B cell (primary cell): ENCODE measurements at regions not wholly inside any gene's neighbourhood (a gene's known extent, or its start where the extent isn't known, plus 50 kb on each side); places are given as distances from the start of the nearest gene placed in this dataset.

Experiments used
- ATAC-seq: fragments of 200-7000 bp; cut with Tn5 transposase; one replicate; pipeline ENCODE4 v1.10.0; 2021; ENCODE audit warnings: low read depth, mild to moderate bottlenecking, moderate number of reproducible peaks, moderate library complexity
- CTCF ChIA-PET: fragments of 350-600 bp; sonication (Branson Sonifier 250); formaldehyde crosslinking; loops from one replicate; lab custom pipeline; 2021; ENCODE audit warnings: antibody characterized with exemption, inconsistent platforms; lab: Charles Lee
- POLR2A ChIA-PET: fragments of 350-600 bp; sonication (Branson Sonifier 250); formaldehyde crosslinking; loops from one replicate; lab custom pipeline; 2021; ENCODE audit warnings: antibody characterized with exemption; lab: Charles Lee
- DNase-seq: peaks from one replicate; pipeline ENCODE4 v3.0.0; 2013
- H2AFZ ChIP-seq: 2 replicates; pipeline ENCODE4 v1.6.1; 2012; ENCODE audit warnings: mild to moderate bottlenecking, low read depth, low read length; ENCODE audit not compliant: insufficient read depth, poor library complexity, severe bottlenecking
- H3K27ac ChIP-seq, 2 donors: 1 replicate in 1 of 2; 2 replicates in 1 of 2; pipeline ENCODE4 v1.5.1; 2012 to 2013; ENCODE audit warnings: low read length in 2 of 2, mild to moderate bottlenecking in 2 of 2, moderate library complexity in 1 of 2
- H3K27me3 ChIP-seq, 4 experiments: fragments of 200-600 bp in 1 of 4; sonication (generic) in 1 of 4; replicated peaks in 1 of 4; 1 replicate in 2 of 4; 2 replicates in 2 of 4; pipeline versions ENCODE4 v1.6.1 to v1.7.0; 2013 to 2016; ENCODE audit warnings: low read length in 3 of 4, mild to moderate bottlenecking in 2 of 4, mixed read lengths in 1 of 4, moderate library complexity in 1 of 4; ENCODE audit not compliant: insufficient read depth in 4 of 4, control insufficient read depth in 3 of 4; ENCODE audit errors: control extremely low read depth in 1 of 4
- H3K36me3 ChIP-seq, 2 experiments: replicated peaks in 1 of 2; 1 replicate in 1 of 2; 2 replicates in 1 of 2; pipeline versions ENCODE4 v1.6.1 to v1.7.1; 2013; ENCODE audit warnings: low read length in 1 of 2; ENCODE audit not compliant: insufficient read depth in 2 of 2, control insufficient read depth in 1 of 2; ENCODE audit errors: control extremely low read depth in 1 of 2, extremely low read depth in 1 of 2
- H3K4me1 ChIP-seq, 2 donors: fragments of 200-600 bp in 1 of 2; sonication (generic) in 1 of 2; 1 replicate in 1 of 2; 2 replicates in 1 of 2; pipeline versions ENCODE4 v1.5.1 to v1.6.1; 2013 to 2017; ENCODE audit warnings: low read length in 2 of 2; ENCODE audit not compliant: control insufficient read depth in 2 of 2, insufficient read depth in 2 of 2
- H3K4me2 ChIP-seq: replicated peaks from 2 replicates; pipeline ENCODE3; 2012; ENCODE audit warnings: mild to moderate bottlenecking, low read depth, low read length; ENCODE audit not compliant: poor library complexity, severe bottlenecking
- H3K4me3 ChIP-seq, 5 experiments: fragments of 200-600 bp in 1 of 5; sonication (generic) in 1 of 5; 1 replicate in 3 of 5; 2 replicates in 2 of 5; pipeline versions ENCODE4 v1.5.1 to v1.7.0; 2011 to 2016; ENCODE audit warnings: low read length in 4 of 5, mild to moderate bottlenecking in 4 of 5, low read depth in 2 of 5, control low read depth in 1 of 5, moderate library complexity in 1 of 5; ENCODE audit not compliant: insufficient read depth in 1 of 5; ENCODE audit errors: control extremely low read depth in 1 of 5, extremely low read depth in 1 of 5
- H3K79me2 ChIP-seq: fragments of 200-600 bp; sonication (generic); one replicate; pipeline ENCODE4 v1.6.0; 2016; ENCODE audit warnings: low read length; ENCODE audit not compliant: control insufficient read depth, insufficient read depth
- H3K9ac ChIP-seq: fragments of 200-600 bp; sonication (generic); 2 replicates; pipeline ENCODE4 v1.6.1; 2017; ENCODE audit warnings: mild to moderate bottlenecking, low read length, moderate library complexity
- H3K9me3 ChIP-seq, 3 donors: one replicate each; pipeline versions ENCODE4 v1.6.1 to v1.7.1; 2013; ENCODE audit warnings: low read length in 2 of 3; ENCODE audit not compliant: control insufficient read depth in 2 of 3, insufficient read depth in 1 of 3; ENCODE audit errors: control extremely low read depth in 1 of 3
- H4K20me1 ChIP-seq: 2 replicates; pipeline ENCODE4 v1.6.0; 2012; ENCODE audit warnings: mild to moderate bottlenecking, low read length; ENCODE audit not compliant: insufficient read depth, control insufficient read depth, poor library complexity, severe bottlenecking
- H3K27ac Mint-ChIP-seq: one replicate; pipeline ENCODE4 v1.8.0; 2021; ENCODE audit warnings: mixed read lengths
- H3K27me3 Mint-ChIP-seq: one replicate; pipeline ENCODE4 v1.8.0; 2021; ENCODE audit warnings: mixed read lengths
- H3K4me1 Mint-ChIP-seq: one replicate; pipeline ENCODE4 v1.8.0; 2021; ENCODE audit warnings: mixed read lengths
- H3K4me3 Mint-ChIP-seq: one replicate; pipeline ENCODE4 v1.8.0; 2021; ENCODE audit warnings: mixed read lengths
- H3K9me3 Mint-ChIP-seq: one replicate; pipeline ENCODE4 v1.8.0; 2022; ENCODE audit warnings: mixed read lengths; ENCODE audit not compliant: insufficient read depth
- CTCF ChIP-seq: fragments of 200-600 bp; IDR thresholded peaks from one replicate; pipeline ENCODE4 v1.8.0; 2022; ENCODE audit warnings: antibody characterized with exemption, mild to moderate bottlenecking
- EZH2 ChIP-seq: IDR thresholded peaks from 2 replicates; pipeline ENCODE4 v1.6.1; 2012; ENCODE audit warnings: borderline replicate concordance, low read depth, mild to moderate bottlenecking, moderate library complexity, low read length; ENCODE audit not compliant: insufficient read depth, poor library complexity, severe bottlenecking
- WGBS: methylation state at CpG from one replicate; pipeline ENCODE4 v1.1.5; 2013; ENCODE audit warnings: missing lambda C conversion rate; ENCODE audit not compliant: insufficient coverage; 5-methylcytosine and 5-hydroxymethylcytosine counted together
- intact Hi-C: fragments of 100-400 bp; cut with micrococcal nuclease; formaldehyde crosslinking; loops from one replicate; pipeline ENCODE4 v1.10.0; 2022

- Histone ChIP-seq H2AFZ (no peak overlapping the region), H3K36me3 (no peaks in the 10 kb centered on the region), H3K9ac (no peak overlapping the region), H3K27me3 (no peaks in the 10 kb centered on the region), H3K27ac (no peak overlapping the region), H3K9me3 (no peaks in the 10 kb centered on the region), H4K20me1 (no peaks in the 10 kb centered on the region), H3K4me2 (no peak overlapping the region), H3K4me3 (no peak overlapping the region), H3K4me1 (peaks cover 3 to 4% of the 10 kb centered on the region in 2 donors), H3K79me2 (no peaks in the 10 kb centered on the region)
- Mint-ChIP-seq H3K9me3 (peaks cover 3% of the 10 kb centered on the region), H3K27me3 (no peaks in the 10 kb centered on the region), H3K27ac (no peak overlapping the region), H3K4me3 (no peak overlapping the region), H3K4me1 (peaks cover 11% of the 10 kb centered on the region)
- no peak for TF ChIP-seq CTCF
- no peak for TF ChIP-seq EZH2
- WGBS, result 100% methylated on average over 5 of the region's 5 CpGs
- DNase-seq (no peak), ATAC-seq (no peak)
- CTCF ChIA-PET, result interaction anchor here (1.2 to 1.7 kb wide), 2 partner anchors 317 to 323 kb away, joined by 3 to 5 read pairs; no protein-coding TSS in a partner anchor
- intact Hi-C loops, result loop anchor here (5.0 kb wide), 1 partner anchor 134 kb away; no protein-coding TSS in a partner anchor
- POLR2A ChIA-PET, result no interaction called here
These were observed 311.5 kb upstream of the PTGER4 start for GRCh38 chr5:40368200-40368599.

- TF ChIP-seq EZH2 (no peak), CTCF (no peak)
- H3K27me3 Mint-ChIP-seq, result no peaks in the 10 kb centered on the region
- no peaks in the 10 kb centered on the region for H3K36me3 ChIP-seq
- H3K4me1 Mint-ChIP-seq, result peaks cover 11% of the 10 kb centered on the region
- H3K27ac Mint-ChIP-seq, result peak overlapping the region; percentile 23
- peaks cover 3% of the 10 kb centered on the region for H3K9me3 Mint-ChIP-seq
- intact Hi-C loops, result loop anchor here (1.0 to 5.0 kb wide), 2 partner anchors 135 to 320 kb away; no protein-coding TSS in a partner anchor
- H3K4me1 ChIP-seq, result peaks cover 3 to 4% of the 10 kb centered on the region in 2 donors
- POLR2A ChIA-PET, result no interaction called here
- H3K9ac ChIP-seq, result no peak overlapping the region
- WGBS, result 85% methylated on average over 2 of the region's 2 CpGs
- CTCF ChIA-PET, result interaction anchor here (0.7 to 2.1 kb wide), 6 partner anchors 33 to 323 kb away, joined by 3 to 14 read pairs (median 4); no protein-coding TSS in a partner anchor
- no peak overlapping the region for H2AFZ ChIP-seq
- no peak overlapping the region for H3K4me3 Mint-ChIP-seq
- no peak overlapping the region for H3K4me2 ChIP-seq
- H3K27ac ChIP-seq, result no peak overlapping the region
- ATAC-seq, result no peak
- no peaks in the 10 kb centered on the region for H4K20me1 ChIP-seq
- H3K9me3 ChIP-seq, result no peaks in the 10 kb centered on the region
- no peaks in the 10 kb centered on the region for H3K79me2 ChIP-seq
- peak; percentile 45 for DNase-seq
- H3K4me3 ChIP-seq, result no peak overlapping the region
- H3K27me3 ChIP-seq, result no peaks in the 10 kb centered on the region
These were observed 312.5 kb upstream of the PTGER4 start for GRCh38 chr5:40367255-40367654.
